T-helper 1 cell treated with Interleukin-12 subunit alpha and Interleukin-12 subunit beta and Interleukin-4 antibody, amounts not matched to agents 30 μg/mL and 1 μg/mL, for 36 hours (primary cell): ENCODE measurements at regions not wholly inside any gene's neighbourhood (a gene's known extent, or its start where the extent isn't known, plus 50 kb on each side); places are given as distances from the start of the nearest gene placed in this dataset.

Experiments
- H3K27ac Mint-ChIP-seq: one replicate; pipeline ENCODE4 v1.8.0; 2021; ENCODE audit warnings: mild to moderate bottlenecking, mixed read lengths
- H3K27me3 Mint-ChIP-seq: one replicate; pipeline ENCODE4 v1.8.0; 2021; ENCODE audit warnings: low read depth, mixed read lengths
- H3K36me3 Mint-ChIP-seq: one replicate; pipeline ENCODE4 v1.8.0; 2021; ENCODE audit warnings: low read depth, mixed read lengths
- H3K4me1 Mint-ChIP-seq: one replicate; pipeline ENCODE4 v1.8.0; 2021; ENCODE audit warnings: low read depth, mixed read lengths
- H3K4me3 Mint-ChIP-seq: one replicate; pipeline ENCODE4 v1.8.0; 2021; ENCODE audit warnings: mild to moderate bottlenecking, moderate library complexity, mixed read lengths
- H3K9me3 Mint-ChIP-seq: one replicate; pipeline ENCODE4 v1.8.0; 2021; ENCODE audit warnings: mixed read lengths

DNA sequence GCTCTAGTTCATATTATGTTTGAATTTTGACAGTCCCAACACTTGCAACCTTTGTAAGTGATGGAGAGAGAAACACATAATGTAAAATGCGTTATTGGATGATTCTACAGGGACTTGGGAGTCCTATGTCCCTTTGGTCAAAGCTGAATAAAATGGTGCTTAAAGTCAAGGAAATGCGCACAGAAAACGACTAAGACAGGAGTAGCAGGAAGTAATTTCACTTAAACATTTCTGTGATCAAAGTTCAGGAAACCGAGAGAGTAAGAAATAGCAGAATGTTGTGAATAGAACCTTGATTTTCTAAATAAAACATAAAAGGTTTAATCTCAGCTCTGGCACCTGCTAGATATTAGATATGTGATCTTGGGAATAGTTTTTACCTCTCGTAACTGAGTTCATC is 2339.2 kb downstream of the MAT2B start:
- no peak overlapping the region for H3K27ac Mint-ChIP-seq
- no peaks in the 10 kb centered on the region for H3K36me3 Mint-ChIP-seq
- H3K9me3 Mint-ChIP-seq = peaks cover 14% of the 10 kb centered on the region

DNA sequence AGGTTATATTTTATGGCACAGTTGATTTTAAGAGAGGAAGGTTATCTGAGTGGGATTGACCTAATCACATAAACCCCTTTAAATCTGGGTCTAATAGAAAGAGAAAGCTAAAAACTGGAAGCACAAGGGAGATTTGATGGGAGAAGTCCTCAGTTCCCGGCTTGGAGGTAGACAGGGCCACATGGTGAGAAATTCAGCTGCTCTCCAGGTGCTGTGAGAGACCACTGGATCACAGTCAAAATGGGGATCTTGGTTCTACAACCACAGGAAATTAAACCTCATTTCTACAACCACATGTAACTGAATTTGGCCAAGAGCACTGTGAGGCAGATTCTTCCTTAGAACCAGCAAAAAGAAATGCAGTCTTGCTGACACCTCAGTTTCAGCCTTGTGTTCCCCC is 2352.7 kb downstream of the MAT2B start:
- H3K27me3 Mint-ChIP-seq = no peaks in the 10 kb centered on the region
- no peak overlapping the region for H3K4me3 Mint-ChIP-seq
- H3K36me3 Mint-ChIP-seq = no peaks in the 10 kb centered on the region
- H3K9me3 Mint-ChIP-seq = peaks cover 20% of the 10 kb centered on the region
- H3K4me1 Mint-ChIP-seq = no peaks in the 10 kb centered on the region
- H3K27ac Mint-ChIP-seq = no peak overlapping the region

More for the DNA sequence above, 2339.2 kb downstream of the MAT2B start:
- no peak overlapping the region for H3K4me3 Mint-ChIP-seq
- H3K27me3 Mint-ChIP-seq = no peaks in the 10 kb centered on the region
- no peaks in the 10 kb centered on the region for H3K4me1 Mint-ChIP-seq

DNA sequence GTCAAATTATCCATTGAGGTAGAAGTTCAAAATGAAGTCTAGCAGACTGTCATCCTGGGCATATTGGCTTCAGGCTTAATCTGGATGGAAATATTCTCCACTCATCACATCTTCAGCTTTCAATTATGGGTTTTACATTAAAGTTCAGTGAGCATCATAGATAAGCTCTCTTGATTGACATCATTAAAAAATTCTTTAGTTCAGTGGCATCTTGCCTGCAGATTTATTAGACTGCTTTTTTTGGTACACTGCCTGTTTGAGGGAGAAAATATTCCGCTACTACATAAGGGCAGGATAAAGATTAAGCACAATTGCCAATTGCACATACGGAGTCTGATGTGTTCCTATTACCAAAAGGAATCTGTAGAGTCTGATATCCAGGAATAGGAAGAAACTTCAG is 2353.8 kb downstream of the MAT2B start:
- no peaks in the 10 kb centered on the region for H3K4me1 Mint-ChIP-seq
- peaks cover 20% of the 10 kb centered on the region for H3K9me3 Mint-ChIP-seq
- H3K4me3 Mint-ChIP-seq = no peak overlapping the region
- no peaks in the 10 kb centered on the region for H3K36me3 Mint-ChIP-seq
- H3K27ac Mint-ChIP-seq = no peak overlapping the region
- H3K27me3 Mint-ChIP-seq = no peaks in the 10 kb centered on the region

DNA sequence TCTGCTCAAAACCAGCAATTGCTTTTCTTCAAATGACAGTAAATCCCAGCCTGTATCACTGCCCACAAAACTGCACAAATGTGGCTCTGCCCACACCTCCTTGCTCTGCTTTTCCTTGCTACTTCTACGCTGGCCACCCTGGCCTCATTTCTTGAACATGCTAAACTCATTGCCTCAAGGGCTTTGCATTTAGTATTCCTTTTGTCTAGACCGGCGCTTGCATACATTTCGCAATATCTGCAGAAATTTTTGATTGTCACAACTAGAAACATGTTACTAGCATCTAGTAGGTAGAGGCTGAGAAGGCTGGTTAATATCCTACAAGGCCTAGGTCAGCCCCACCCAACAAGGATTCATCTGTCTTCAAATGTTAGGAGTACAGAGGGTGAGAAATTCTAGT is 2357.8 kb downstream of the MAT2B start:
- Mint-ChIP-seq H3K4me3 (no peak overlapping the region), H3K9me3 (peaks cover 8% of the 10 kb centered on the region), H3K4me1 (no peaks in the 10 kb centered on the region), H3K36me3 (no peaks in the 10 kb centered on the region), H3K27me3 (no peaks in the 10 kb centered on the region), H3K27ac (no peak overlapping the region)

DNA sequence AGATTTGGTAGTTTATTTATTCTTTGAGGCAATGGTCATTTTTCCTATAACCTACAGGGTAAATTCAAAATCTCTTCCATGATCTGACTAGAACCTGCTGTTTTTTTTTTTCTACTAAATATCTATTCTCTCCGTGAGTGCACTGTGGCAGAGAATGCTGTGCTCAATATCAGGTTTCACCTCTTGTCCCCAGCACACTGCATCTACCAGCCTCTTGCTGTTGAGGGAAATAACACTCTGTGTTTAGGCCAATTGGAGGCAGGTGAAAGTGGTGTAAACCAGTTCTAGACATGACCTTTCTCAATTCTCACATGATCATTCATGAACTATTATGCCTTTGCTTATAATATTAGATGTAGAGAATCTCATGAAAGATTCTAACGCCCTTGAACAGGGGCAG is 2365.9 kb downstream of the MAT2B start:
- no peaks in the 10 kb centered on the region for H3K36me3 Mint-ChIP-seq
- no peak overlapping the region for H3K4me3 Mint-ChIP-seq
- H3K27ac Mint-ChIP-seq = no peak overlapping the region
- H3K9me3 Mint-ChIP-seq = peaks cover 6% of the 10 kb centered on the region
- H3K4me1 Mint-ChIP-seq = no peaks in the 10 kb centered on the region
- H3K27me3 Mint-ChIP-seq = no peaks in the 10 kb centered on the region

DNA sequence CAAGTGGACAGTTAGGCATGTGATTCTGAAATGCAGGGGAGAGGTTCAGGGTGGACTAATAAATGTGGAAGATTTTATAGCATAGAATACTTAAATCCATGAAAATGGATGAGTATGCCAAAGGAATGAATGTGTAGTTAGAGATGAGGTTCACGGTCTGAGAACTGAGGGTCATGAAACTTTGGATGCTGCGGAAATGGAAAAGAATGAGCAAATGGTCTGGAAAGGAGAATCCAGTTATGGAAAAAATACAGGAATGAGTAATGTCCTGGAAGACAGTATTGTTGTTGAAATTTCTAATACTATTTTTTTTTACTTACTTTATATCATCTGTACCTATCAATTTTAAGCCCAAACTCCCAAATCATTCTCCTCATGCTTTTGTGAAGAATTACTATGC is 2369.4 kb downstream of the MAT2B start:
- peaks cover 21% of the 10 kb centered on the region for H3K9me3 Mint-ChIP-seq
- no peak overlapping the region for H3K27ac Mint-ChIP-seq
- no peaks in the 10 kb centered on the region for H3K36me3 Mint-ChIP-seq
- no peaks in the 10 kb centered on the region for H3K27me3 Mint-ChIP-seq
- no peaks in the 10 kb centered on the region for H3K4me1 Mint-ChIP-seq
- H3K4me3 Mint-ChIP-seq = no peak overlapping the region

DNA sequence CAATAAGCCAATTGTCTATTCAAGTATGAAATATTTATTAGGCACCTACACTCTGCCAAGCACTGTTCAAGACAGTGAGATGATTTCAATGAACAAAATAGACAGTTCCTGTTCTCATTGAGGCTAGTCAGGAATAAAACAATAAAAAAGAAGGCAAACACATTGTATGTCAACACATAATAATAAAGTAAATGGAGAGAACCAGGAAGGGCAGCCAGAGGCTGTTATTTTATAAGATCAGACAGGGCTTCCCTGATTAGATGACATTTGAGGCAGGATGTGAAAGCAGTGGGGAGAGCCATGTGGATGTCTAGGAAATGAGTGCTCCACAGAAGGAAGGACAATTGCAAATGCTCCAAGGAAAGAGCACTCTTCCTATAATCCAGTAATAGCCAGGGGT is 2371.1 kb downstream of the MAT2B start:
- Mint-ChIP-seq H3K4me1 (no peaks in the 10 kb centered on the region), H3K36me3 (no peaks in the 10 kb centered on the region), H3K27me3 (no peaks in the 10 kb centered on the region), H3K9me3 (peaks cover 23% of the 10 kb centered on the region), H3K4me3 (no peak overlapping the region), H3K27ac (no peak overlapping the region)

DNA sequence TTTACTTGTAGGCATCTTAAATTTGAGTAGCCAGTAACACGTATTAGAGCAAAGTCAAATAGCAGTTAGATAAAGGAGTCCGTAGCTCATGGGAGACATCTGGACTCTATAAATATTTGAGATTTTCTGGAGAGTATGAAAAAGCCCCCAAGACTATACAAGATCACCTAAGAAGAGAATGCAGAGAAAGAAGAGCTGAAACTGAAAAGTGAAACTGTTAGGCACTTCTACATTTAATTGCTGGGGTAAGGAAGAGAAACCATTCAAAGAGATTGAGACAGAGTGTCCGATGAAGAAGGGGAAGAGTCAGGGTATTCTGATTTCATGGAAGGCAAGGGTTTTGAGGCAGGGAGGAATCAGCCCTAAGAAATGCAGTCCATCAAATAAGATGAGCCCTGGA is 2372.1 kb downstream of the MAT2B start:
- Mint-ChIP-seq H3K4me3 (no peak overlapping the region), H3K27me3 (no peaks in the 10 kb centered on the region), H3K9me3 (peaks cover 23% of the 10 kb centered on the region), H3K36me3 (no peaks in the 10 kb centered on the region), H3K4me1 (no peaks in the 10 kb centered on the region), H3K27ac (no peak overlapping the region)

DNA sequence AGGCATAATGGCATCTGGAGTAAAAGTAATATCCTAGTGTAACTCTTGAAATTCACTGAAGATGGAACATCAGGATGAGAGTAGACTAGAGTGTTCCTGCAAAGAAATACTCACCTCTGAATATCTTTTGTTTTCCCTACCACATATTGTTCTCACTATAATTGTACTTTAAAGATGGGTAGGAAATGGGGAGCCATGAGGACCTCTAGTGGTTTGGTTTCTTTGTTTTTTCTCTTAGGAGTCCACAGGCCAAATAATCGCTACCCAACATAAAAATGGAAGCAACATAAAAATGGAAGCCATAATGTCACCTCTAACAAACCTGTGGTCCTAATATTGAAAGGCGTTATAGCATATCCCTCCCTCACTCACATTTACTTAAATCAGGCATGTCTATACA is 2375.8 kb downstream of the MAT2B start:
- no peaks in the 10 kb centered on the region for H3K36me3 Mint-ChIP-seq
- peaks cover 23% of the 10 kb centered on the region for H3K9me3 Mint-ChIP-seq
- no peak overlapping the region for H3K27ac Mint-ChIP-seq
- H3K4me1 Mint-ChIP-seq = no peaks in the 10 kb centered on the region
- H3K4me3 Mint-ChIP-seq = no peak overlapping the region
- no peaks in the 10 kb centered on the region for H3K27me3 Mint-ChIP-seq

DNA sequence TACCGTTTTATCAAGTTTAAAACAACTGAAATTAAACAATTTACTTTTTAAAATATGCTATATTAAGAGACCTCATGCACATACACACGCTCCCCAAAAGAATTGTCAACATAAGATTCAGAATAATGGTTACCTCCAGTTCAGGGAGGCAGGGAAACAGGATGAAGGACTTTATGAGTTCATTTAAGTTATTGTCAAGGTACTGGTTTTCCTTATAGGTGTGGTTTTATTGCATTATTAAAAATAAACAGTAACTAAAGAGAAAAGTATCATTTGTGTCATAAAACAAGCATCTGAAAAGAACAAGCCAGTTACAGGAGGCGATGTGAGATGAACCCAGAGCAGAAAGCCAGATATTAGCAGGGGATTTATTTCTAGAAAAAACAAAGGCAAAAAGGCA is 2376.7 kb downstream of the MAT2B start:
- H3K27ac Mint-ChIP-seq = no peak overlapping the region
- no peaks in the 10 kb centered on the region for H3K27me3 Mint-ChIP-seq
- H3K9me3 Mint-ChIP-seq = peaks cover 16% of the 10 kb centered on the region
- H3K4me1 Mint-ChIP-seq = no peaks in the 10 kb centered on the region
- H3K36me3 Mint-ChIP-seq = no peaks in the 10 kb centered on the region
- no peak overlapping the region for H3K4me3 Mint-ChIP-seq

DNA sequence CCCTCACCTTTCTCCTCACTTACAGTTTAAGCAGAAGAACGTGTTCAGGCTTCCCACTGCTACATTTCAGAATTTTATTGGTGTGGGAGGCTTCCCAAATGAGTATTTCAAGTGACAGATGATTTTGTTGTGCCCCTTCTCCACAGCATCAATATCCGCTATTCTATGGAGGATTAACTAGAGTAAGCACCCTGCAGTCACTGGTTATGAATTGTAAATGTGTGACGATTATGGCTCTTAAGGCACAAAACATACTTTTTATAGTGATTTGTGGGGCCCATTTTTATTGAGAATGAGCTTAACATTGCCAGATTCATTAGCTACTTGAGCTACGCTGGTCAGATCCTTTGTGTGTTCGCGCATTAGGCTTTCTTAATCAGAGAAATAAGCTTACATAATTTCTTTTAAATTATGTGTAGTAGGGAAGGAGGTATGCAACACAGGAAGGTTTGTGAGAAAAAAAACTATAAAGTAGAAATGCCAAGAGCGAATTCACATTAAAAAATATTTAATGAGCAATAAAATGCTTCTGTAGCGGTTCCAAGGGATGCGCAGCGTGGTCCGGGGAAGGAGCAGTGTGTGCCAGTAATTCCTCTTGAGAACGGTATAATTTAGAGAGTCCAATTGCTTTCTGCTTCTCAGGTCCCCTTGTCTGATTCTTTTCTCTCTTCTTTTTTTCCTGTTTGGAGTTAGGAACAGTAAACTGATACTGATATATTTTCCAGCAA is 2380.4 kb downstream of the MAT2B start:
- H3K4me1 Mint-ChIP-seq = no peaks in the 10 kb centered on the region
- peaks cover 22% of the 10 kb centered on the region for H3K9me3 Mint-ChIP-seq
- no peaks in the 10 kb centered on the region for H3K27me3 Mint-ChIP-seq
- H3K4me3 Mint-ChIP-seq = no peak overlapping the region
- no peaks in the 10 kb centered on the region for H3K36me3 Mint-ChIP-seq
- H3K27ac Mint-ChIP-seq = no peak overlapping the region

DNA sequence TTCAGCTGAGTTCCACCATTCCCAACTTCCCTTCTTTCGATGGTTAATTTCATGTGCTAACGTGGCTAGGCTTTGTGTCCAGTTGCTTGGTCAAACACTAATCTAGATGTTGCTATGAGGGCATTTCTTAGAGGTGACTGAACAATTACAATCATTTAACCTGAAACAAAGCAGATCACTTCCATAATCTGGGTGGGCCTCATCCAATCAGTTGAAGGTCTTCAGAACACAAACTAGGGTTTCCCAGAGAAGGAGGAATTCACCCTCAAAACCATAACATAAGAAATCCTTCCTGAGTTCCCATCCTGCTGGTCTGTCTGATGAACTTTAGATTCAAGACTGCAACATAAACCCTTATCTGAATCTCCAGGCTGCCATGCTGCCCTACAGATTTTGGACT is 2381.7 kb downstream of the MAT2B start:
- no peak overlapping the region for H3K27ac Mint-ChIP-seq
- H3K36me3 Mint-ChIP-seq = no peaks in the 10 kb centered on the region
- peaks cover 27% of the 10 kb centered on the region for H3K9me3 Mint-ChIP-seq
- H3K27me3 Mint-ChIP-seq = no peaks in the 10 kb centered on the region
- H3K4me3 Mint-ChIP-seq = no peak overlapping the region
- no peaks in the 10 kb centered on the region for H3K4me1 Mint-ChIP-seq

DNA sequence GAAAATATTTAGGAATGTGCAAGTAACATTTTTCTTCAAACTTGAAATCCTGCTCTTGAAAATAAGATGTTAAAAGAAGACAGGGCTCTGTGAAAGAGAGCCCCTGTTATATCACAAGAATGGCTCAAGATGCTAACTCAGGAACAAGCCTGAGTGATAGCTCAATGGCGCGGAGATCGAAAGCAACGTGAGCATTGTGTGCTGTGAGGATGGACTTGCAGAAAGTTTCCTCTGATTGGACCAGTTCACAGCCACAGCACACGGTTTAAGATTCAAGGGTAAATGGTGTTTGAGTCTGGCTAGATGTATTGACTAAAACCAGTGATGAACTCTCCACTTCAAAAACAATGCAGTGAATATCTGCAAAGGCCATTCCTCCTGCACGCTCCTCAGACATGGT is 2387.0 kb downstream of the MAT2B start:
- H3K27me3 Mint-ChIP-seq = no peaks in the 10 kb centered on the region
- no peaks in the 10 kb centered on the region for H3K4me1 Mint-ChIP-seq
- H3K9me3 Mint-ChIP-seq = peaks cover 24% of the 10 kb centered on the region
- no peak overlapping the region for H3K4me3 Mint-ChIP-seq
- H3K36me3 Mint-ChIP-seq = no peaks in the 10 kb centered on the region
- H3K27ac Mint-ChIP-seq = no peak overlapping the region

DNA sequence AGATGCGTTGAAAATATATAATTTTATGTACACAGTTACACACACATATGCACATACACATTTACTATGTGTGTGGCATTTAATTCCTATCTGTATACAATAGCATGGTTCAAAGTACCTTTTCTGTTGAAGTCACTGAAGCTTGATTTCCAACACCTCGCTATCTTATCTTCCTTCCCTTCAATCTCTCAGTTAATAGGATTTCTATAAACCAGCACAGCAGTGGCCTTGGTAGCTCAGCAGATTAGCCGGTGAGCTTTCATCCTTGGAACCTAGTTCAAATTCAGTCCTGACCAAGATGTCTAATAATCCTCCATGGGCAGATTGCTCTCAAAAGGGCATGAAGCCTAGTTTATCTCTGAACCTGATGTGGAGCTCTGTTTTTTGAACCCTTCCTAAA is 2389.5 kb downstream of the MAT2B start:
- peaks cover 17% of the 10 kb centered on the region for H3K9me3 Mint-ChIP-seq
- H3K36me3 Mint-ChIP-seq = no peaks in the 10 kb centered on the region
- H3K4me1 Mint-ChIP-seq = no peaks in the 10 kb centered on the region
- no peak overlapping the region for H3K27ac Mint-ChIP-seq
- no peaks in the 10 kb centered on the region for H3K27me3 Mint-ChIP-seq
- H3K4me3 Mint-ChIP-seq = no peak overlapping the region

DNA sequence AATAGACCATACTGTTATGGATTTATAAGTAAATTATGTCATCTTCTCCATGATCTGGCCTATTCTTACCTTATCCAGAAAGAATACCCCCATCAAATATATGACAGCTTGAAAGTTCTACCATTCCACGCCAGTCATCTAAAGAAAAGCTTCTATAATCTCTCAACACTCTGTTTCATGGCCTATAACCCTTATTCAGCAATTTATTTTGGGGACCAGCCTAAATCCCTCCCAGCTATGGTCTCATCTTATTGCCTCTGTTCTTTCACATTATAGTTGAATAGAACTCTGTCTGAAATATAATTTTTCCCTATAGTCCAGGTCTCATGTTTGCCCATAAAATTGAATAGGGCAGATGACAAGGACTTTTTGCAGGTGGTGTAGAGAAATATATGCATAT is 2387.6 kb upstream of the WWC1 start:
- H3K4me3 Mint-ChIP-seq = no peak overlapping the region
- no peak overlapping the region for H3K27ac Mint-ChIP-seq
- no peaks in the 10 kb centered on the region for H3K27me3 Mint-ChIP-seq
- no peaks in the 10 kb centered on the region for H3K4me1 Mint-ChIP-seq
- H3K36me3 Mint-ChIP-seq = no peaks in the 10 kb centered on the region
- H3K9me3 Mint-ChIP-seq = peaks cover 9% of the 10 kb centered on the region

DNA sequence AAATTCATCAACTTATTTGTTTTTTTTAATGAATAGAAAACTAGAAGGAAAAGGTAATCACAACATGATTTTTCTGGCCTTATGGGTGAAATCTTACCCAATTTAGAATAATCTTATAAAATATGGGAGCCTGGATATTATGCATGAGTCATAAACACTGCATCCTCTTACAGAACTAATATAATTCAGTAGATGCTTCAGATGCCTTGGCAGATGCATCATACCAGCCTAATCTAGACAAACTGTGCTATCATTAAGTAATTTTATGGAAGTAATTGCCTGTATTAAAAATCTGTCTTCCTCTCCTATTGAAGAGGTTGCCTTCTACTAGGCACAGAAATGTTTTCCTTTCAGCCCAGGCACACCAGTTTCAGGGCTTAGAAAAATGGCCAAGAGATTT is 2384.6 kb upstream of the WWC1 start:
- Mint-ChIP-seq H3K4me3 (no peak overlapping the region), H3K36me3 (no peaks in the 10 kb centered on the region), H3K27me3 (no peaks in the 10 kb centered on the region), H3K4me1 (no peaks in the 10 kb centered on the region), H3K27ac (no peak overlapping the region), H3K9me3 (peaks cover 16% of the 10 kb centered on the region)
